ENCODE measurements at regions not wholly inside any gene's neighbourhood (a gene's known extent, or its start where the extent isn't known, plus 50 kb on each side); places are given as distances from the start of the nearest gene placed in this dataset.

DNA sequence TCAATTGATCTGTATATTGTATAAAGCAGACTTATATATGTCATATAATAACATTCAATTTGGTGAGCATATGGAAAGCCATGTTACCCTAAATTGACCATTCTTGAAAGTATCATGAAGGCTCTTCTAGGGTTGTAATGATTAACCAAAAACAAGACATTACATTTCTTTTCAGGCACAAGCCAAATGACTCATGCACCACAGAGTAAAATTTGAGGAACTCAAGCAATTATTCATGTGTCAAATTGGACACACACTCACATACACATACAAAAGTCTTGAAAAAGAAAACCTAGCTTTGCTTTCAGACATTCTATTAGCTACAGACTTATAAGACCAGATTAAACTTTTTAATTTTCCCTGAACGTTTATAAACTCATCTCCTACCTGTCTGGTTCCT, 146.5 kb upstream of the PCDH18 start:
- H3K36me3 Mint-ChIP-seq (ENCODE audit: low read depth), result peaks cover 10% of the 10 kb centered on the region; the same call in 1 of the 3 replicates
- H3K4me1 ChIP-seq (ENCODE audit: insufficient read depth), result peaks cover 5% of the 10 kb centered on the region; the same call in 1 of the 2 replicates
- H3K27ac Mint-ChIP-seq, result no peak overlapping the region
- H3K4me3 ChIP-seq, result no peak overlapping the region
- H4K20me1 ChIP-seq (replicated peaks; ENCODE audit: insufficient read depth), result no peaks in the 10 kb centered on the region
- no peak overlapping the region for H3K4me2 ChIP-seq
- no peaks in the 10 kb centered on the region for H3K9me2 ChIP-seq (ENCODE audit: insufficient read depth)
- no peak for ATAC-seq
- H3K79me2 ChIP-seq (replicated peaks; ENCODE audit: insufficient read depth), result no peaks in the 10 kb centered on the region
- H3K27me3 Mint-ChIP-seq (ENCODE audit: insufficient read depth, low read depth, poor library complexity), result no peaks in the 10 kb centered on the region
- H3K36me3 ChIP-seq (ENCODE audit: insufficient read depth), result no peaks in the 10 kb centered on the region
- H2AFZ ChIP-seq, result no peak overlapping the region
- no peak for DNase-seq (ENCODE audit: low spot score)
- H3F3A ChIP-seq (replicated peaks; ENCODE audit: low read depth), result no peaks in the 10 kb centered on the region
- no peak overlapping the region for H3K4me3 Mint-ChIP-seq
- TF ChIP-seq CREB1 (CRISPR knock-in tag; IDR thresholded peaks at IDR 0.05; ENCODE audit: low read depth) (no peak), ZNF114 (CRISPR knock-in tag; IDR thresholded peaks at IDR 0.05) (no peak), JUNB (IDR thresholded peaks at IDR 0.05; ENCODE audit: unreplicated experiment) (no peak), ZNF331 (CRISPR knock-in tag; IDR thresholded peaks at IDR 0.05; ENCODE audit: low read depth) (no peak), EZH2 (IDR thresholded peaks at IDR 0.05; ENCODE audit: low read depth, unreplicated experiment) (no peak), POLR2AphosphoS5 (IDR thresholded peaks at IDR 0.05; ENCODE audit: low read depth) (no peak), EZH2phosphoT487 (IDR thresholded peaks at IDR 0.05; ENCODE audit: unreplicated experiment) (no peak), STAT1 (IDR thresholded peaks at IDR 0.05; ENCODE audit: unreplicated experiment) (no peak), NANOG (IDR thresholded peaks at IDR 0.05; ENCODE audit: borderline replicate concordance) (no peak)
- TF ChIP-seq, protein P1, sequence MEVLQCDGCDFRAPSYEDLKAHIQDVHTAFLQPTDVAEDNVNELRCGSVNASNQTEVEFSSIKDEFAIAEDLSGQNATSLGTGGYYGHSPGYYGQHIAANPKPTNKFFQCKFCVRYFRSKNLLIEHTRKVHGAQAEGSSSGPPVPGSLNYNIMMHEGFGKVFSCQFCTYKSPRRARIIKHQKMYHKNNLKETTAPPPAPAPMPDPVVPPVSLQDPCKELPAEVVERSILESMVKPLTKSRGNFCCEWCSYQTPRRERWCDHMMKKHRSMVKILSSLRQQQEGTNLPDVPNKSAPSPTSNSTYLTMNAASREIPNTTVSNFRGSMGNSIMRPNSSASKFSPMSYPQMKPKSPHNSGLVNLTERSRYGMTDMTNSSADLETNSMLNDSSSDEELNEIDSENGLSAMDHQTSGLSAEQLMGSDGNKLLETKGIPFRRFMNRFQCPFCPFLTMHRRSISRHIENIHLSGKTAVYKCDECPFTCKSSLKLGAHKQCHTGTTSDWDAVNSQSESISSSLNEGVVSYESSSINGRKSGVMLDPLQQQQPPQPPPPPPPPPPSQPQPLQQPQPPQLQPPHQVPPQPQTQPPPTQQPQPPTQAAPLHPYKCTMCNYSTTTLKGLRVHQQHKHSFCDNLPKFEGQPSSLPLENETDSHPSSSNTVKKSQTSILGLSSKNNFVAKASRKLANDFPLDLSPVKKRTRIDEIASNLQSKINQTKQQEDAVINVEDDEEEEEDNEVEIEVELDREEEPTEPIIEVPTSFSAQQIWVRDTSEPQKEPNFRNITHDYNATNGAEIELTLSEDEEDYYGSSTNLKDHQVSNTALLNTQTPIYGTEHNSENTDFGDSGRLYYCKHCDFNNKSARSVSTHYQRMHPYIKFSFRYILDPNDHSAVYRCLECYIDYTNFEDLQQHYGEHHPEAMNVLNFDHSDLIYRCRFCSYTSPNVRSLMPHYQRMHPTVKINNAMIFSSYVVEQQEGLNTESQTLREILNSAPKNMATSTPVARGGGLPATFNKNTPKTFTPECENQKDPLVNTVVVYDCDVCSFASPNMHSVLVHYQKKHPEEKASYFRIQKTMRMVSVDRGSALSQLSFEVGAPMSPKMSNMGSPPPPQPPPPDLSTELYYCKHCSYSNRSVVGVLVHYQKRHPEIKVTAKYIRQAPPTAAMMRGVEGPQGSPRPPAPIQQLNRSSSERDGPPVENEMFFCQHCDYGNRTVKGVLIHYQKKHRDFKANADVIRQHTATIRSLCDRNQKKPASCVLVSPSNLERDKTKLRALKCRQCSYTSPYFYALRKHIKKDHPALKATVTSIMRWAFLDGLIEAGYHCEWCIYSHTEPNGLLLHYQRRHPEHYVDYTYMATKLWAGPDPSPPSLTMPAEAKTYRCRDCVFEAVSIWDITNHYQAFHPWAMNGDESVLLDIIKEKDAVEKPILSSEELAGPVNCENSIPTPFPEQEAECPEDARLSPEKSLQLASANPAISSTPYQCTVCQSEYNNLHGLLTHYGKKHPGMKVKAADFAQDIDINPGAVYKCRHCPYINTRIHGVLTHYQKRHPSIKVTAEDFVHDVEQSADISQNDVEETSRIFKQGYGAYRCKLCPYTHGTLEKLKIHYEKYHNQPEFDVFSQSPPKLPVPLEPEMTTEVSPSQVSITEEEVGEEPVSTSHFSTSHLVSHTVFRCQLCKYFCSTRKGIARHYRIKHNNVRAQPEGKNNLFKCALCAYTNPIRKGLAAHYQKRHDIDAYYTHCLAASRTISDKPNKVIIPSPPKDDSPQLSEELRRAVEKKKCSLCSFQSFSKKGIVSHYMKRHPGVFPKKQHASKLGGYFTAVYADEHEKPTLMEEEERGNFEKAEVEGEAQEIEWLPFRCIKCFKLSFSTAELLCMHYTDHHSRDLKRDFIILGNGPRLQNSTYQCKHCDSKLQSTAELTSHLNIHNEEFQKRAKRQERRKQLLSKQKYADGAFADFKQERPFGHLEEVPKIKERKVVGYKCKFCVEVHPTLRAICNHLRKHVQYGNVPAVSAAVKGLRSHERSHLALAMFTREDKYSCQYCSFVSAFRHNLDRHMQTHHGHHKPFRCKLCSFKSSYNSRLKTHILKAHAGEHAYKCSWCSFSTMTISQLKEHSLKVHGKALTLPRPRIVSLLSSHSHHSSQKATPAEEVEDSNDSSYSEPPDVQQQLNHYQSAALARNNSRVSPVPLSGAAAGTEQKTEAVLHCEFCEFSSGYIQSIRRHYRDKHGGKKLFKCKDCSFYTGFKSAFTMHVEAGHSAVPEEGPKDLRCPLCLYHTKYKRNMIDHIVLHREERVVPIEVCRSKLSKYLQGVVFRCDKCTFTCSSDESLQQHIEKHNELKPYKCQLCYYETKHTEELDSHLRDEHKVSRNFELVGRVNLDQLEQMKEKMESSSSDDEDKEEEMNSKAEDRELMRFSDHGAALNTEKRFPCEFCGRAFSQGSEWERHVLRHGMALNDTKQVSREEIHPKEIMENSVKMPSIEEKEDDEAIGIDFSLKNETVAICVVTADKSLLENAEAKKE (CRISPR knock-in tag; IDR thresholded peaks at IDR 0.05), result no peak
- TF ChIP-seq, protein P2, sequence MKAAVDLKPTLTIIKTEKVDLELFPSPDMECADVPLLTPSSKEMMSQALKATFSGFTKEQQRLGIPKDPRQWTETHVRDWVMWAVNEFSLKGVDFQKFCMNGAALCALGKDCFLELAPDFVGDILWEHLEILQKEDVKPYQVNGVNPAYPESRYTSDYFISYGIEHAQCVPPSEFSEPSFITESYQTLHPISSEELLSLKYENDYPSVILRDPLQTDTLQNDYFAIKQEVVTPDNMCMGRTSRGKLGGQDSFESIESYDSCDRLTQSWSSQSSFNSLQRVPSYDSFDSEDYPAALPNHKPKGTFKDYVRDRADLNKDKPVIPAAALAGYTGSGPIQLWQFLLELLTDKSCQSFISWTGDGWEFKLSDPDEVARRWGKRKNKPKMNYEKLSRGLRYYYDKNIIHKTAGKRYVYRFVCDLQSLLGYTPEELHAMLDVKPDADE (IDR thresholded peaks at IDR 0.05), result no peak
- TF ChIP-seq, protein P3, sequence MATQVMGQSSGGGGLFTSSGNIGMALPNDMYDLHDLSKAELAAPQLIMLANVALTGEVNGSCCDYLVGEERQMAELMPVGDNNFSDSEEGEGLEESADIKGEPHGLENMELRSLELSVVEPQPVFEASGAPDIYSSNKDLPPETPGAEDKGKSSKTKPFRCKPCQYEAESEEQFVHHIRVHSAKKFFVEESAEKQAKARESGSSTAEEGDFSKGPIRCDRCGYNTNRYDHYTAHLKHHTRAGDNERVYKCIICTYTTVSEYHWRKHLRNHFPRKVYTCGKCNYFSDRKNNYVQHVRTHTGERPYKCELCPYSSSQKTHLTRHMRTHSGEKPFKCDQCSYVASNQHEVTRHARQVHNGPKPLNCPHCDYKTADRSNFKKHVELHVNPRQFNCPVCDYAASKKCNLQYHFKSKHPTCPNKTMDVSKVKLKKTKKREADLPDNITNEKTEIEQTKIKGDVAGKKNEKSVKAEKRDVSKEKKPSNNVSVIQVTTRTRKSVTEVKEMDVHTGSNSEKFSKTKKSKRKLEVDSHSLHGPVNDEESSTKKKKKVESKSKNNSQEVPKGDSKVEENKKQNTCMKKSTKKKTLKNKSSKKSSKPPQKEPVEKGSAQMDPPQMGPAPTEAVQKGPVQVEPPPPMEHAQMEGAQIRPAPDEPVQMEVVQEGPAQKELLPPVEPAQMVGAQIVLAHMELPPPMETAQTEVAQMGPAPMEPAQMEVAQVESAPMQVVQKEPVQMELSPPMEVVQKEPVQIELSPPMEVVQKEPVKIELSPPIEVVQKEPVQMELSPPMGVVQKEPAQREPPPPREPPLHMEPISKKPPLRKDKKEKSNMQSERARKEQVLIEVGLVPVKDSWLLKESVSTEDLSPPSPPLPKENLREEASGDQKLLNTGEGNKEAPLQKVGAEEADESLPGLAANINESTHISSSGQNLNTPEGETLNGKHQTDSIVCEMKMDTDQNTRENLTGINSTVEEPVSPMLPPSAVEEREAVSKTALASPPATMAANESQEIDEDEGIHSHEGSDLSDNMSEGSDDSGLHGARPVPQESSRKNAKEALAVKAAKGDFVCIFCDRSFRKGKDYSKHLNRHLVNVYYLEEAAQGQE (IDR thresholded peaks at IDR 0.05; ENCODE audit: unreplicated experiment), result no peak
- TF ChIP-seq, protein P4, sequence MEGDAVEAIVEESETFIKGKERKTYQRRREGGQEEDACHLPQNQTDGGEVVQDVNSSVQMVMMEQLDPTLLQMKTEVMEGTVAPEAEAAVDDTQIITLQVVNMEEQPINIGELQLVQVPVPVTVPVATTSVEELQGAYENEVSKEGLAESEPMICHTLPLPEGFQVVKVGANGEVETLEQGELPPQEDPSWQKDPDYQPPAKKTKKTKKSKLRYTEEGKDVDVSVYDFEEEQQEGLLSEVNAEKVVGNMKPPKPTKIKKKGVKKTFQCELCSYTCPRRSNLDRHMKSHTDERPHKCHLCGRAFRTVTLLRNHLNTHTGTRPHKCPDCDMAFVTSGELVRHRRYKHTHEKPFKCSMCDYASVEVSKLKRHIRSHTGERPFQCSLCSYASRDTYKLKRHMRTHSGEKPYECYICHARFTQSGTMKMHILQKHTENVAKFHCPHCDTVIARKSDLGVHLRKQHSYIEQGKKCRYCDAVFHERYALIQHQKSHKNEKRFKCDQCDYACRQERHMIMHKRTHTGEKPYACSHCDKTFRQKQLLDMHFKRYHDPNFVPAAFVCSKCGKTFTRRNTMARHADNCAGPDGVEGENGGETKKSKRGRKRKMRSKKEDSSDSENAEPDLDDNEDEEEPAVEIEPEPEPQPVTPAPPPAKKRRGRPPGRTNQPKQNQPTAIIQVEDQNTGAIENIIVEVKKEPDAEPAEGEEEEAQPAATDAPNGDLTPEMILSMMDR (conservative IDR thresholded peaks at IDR 0.05; ENCODE audit: low read depth in 2 of 2), result no peak
- H3K9me3 Mint-ChIP-seq, result peaks cover 10% of the 10 kb centered on the region; the same call in 1 of the 3 replicates
- H3K27me3 ChIP-seq (ENCODE audit: insufficient read depth), result no peaks in the 10 kb centered on the region
- H3K4me1 Mint-ChIP-seq, result peaks cover 13% of the 10 kb centered on the region
- H3K27ac ChIP-seq (ENCODE audit: low read depth), result no peak overlapping the region
